Fibroblast of the aortic adventitia (primary cell): ENCODE measurements at regions not wholly inside any gene's neighbourhood (a gene's known extent, or its start where the extent isn't known, plus 50 kb on each side); places are given as distances from the start of the nearest gene placed in this dataset.

Experiments
- DNase-seq: peaks from one replicate; pipeline ENCODE4 v3.0.0-alpha.2; 2010; ENCODE audit warnings: low read depth
- H3K4me3 ChIP-seq: 2 replicates; pipeline ENCODE4 v1.5.1; 2011; ENCODE audit warnings: low read depth, mild to moderate bottlenecking, control low read depth, low read length, moderate library complexity
- CTCF ChIP-seq: IDR thresholded peaks from 2 replicates; pipeline ENCODE4 v1.5.1; 2011; ENCODE audit warnings: mild to moderate bottlenecking, low read length, control low read depth, inconsistent platforms; ENCODE audit not compliant: insufficient read depth

- TF ChIP-seq CTCF, result no peak
- no peak overlapping the region for H3K4me3 ChIP-seq
Measured at GRCh38 chrX:69238887-69239231, 73.6 kb upstream of the PJA1 start.

DNA sequence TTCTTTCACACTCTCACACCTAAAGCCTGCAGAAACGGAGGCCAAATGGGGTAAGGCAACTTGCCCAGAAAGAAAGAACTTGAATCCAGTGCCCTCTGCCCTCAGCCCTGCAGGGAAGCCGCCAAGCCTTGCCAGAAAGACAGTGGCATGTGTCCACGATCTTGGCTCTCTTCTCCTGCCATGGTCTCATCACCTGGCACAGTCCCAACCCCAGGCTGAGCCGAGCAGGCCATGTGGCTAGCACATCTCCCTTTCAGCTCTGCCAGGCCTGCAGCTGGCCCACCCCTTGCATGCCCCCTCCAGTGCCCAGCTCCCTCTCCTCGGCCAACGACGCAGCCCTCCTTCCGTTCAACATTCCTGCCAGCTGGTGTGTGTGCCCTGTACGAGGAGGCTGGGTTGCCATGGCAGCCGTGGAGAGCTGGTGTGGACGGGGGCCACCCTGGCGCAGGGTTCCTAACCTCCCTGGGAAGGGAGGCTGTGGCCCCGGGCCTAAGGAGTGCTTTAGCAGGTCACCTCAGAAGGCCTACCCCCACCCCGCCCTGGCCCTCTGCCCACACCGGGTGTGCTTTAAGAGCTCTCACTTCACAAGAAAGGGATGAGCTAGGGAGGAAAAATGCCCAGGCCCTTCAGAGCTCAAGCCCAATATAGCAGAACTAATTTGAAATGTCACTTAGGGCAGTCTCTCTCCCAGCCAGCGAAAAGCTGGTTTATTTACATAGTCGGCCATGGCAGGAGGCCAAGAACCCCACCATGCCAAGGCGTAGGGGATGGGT lies 73.0 kb upstream of the PJA1 start:
- H3K4me3 ChIP-seq, result no peak overlapping the region
- TF ChIP-seq CTCF, result no peak
- no peak for DNase-seq

More at GRCh38 chrX:69238887-69239231, 73.6 kb upstream of the PJA1 start:
- DNase-seq, result no peak

GRCh38 chrX:69237236-69237635 lies 72.0 kb upstream of the PJA1 start:
- DNase-seq, result no peak
- H3K4me3 ChIP-seq, result no peak overlapping the region
- TF ChIP-seq CTCF, result no peak

- TF ChIP-seq CTCF, result no peak
- DNase-seq, result no peak
- H3K4me3 ChIP-seq, result no peak overlapping the region
Measured at GRCh38 chrX:69236641-69237040, 71.4 kb upstream of the PJA1 start.

DNA sequence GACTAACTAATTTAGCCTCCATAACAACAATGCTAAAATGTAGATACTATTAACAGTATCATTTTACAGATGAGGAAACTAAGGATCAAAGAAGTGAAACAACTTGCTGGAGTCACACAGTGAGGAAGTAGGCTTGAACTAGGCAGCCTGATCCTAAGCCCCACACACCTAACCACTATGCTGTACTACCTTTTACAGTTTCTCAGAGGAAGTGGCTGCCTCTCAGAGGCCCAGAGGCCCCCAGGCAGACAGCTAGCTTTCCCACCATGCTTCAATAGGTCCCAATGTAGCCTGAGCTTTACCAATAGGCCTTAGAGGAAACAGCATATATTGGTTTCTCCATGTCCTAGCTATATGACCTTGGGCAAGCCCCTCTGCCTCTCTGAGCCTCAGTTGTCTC lies 69.4 kb upstream of the PJA1 start:
- TF ChIP-seq CTCF, result no peak
- DNase-seq, result no peak
- H3K4me3 ChIP-seq, result no peak overlapping the region

- DNase-seq, result no peak
- no peak overlapping the region for H3K4me3 ChIP-seq
- TF ChIP-seq CTCF, result no peak
Measured at GRCh38 chrX:69232945-69233344, 67.7 kb upstream of the PJA1 start.

DNA sequence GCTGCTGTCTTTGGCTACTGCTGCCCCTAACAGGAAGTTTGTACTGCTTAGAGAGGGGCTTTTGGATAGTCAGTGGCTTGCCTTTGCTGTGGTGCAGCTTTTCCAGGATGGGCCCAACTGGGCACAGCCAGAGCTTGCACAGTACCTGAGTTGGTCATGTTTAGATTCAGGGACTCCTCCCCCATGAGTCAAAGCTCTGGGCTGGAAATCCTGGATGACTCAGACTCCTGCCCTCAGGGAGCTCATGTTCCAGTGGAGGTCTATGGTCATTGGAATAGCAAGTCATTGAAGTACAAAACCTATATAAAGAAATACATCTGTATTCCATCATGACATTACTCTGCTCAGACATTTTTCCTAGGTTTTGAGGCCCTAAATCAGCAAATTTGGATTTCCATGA lies 66.7 kb upstream of the PJA1 start:
- no peak overlapping the region for H3K4me3 ChIP-seq
- TF ChIP-seq CTCF, result no peak
- no peak for DNase-seq
